ENCODE measurements at regions not wholly inside any gene's neighbourhood (a gene's known extent, or its start where the extent isn't known, plus 50 kb on each side); places are given as distances from the start of the nearest gene placed in this dataset.
"Not testable (repeated sequence)": the region's sequence is repeated elsewhere in the genome, so short reads cannot be mapped to it uniquely, and the experiment has no call there.

DNA sequence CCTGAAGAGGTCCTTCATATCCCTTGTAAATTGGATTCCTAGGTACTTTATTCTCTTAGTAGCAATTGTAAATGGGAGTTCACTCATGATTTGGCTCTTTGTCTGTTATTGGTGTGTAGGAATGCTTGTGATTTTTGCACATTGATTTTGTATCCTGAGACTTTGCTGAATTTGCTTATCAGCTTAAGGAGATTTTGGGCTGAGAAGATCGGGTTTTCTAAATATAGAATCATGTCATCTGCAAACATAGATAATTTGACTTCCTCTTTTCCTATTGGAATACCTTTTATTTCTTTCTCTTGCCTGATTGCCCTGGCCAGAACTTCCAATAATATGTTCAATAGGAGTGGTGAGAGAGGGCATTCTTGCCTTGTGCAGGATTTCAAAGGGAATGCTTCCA lies 191.9 kb downstream of the PRELID2 start:
- TF ChIP-seq, protein P1, sequence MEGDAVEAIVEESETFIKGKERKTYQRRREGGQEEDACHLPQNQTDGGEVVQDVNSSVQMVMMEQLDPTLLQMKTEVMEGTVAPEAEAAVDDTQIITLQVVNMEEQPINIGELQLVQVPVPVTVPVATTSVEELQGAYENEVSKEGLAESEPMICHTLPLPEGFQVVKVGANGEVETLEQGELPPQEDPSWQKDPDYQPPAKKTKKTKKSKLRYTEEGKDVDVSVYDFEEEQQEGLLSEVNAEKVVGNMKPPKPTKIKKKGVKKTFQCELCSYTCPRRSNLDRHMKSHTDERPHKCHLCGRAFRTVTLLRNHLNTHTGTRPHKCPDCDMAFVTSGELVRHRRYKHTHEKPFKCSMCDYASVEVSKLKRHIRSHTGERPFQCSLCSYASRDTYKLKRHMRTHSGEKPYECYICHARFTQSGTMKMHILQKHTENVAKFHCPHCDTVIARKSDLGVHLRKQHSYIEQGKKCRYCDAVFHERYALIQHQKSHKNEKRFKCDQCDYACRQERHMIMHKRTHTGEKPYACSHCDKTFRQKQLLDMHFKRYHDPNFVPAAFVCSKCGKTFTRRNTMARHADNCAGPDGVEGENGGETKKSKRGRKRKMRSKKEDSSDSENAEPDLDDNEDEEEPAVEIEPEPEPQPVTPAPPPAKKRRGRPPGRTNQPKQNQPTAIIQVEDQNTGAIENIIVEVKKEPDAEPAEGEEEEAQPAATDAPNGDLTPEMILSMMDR (IDR thresholded peaks at IDR 0.05; ENCODE audit: low read depth, low read length) = not testable (repeated sequence)
- TF ChIP-seq, protein P2, sequence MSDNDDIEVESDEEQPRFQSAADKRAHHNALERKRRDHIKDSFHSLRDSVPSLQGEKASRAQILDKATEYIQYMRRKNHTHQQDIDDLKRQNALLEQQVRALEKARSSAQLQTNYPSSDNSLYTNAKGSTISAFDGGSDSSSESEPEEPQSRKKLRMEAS (IDR thresholded peaks at IDR 0.05; ENCODE audit: low read depth, low read length) = not testable (repeated sequence)

Measured in NB4 (cell line).